Bronchial epithelial cell (primary cell): ENCODE measurements at regions not wholly inside any gene's neighbourhood (a gene's known extent, or its start where the extent isn't known, plus 50 kb on each side); places are given as distances from the start of the nearest gene placed in this dataset.

Experiments
- DNase-seq: peaks from one replicate; pipeline ENCODE4 v3.0.0-alpha.2; 2010; ENCODE audit warnings: low read depth
- FAIRE-seq: peaks from 2 replicates; lab custom pipeline; 2011; peaks lifted over from hg19 to GRCh38; lab: Jason Lieb, UNC
- H3K27me3 ChIP-seq: 2 replicates; pipeline ENCODE4 v1.5.1; 2011; ENCODE audit warnings: low read length; ENCODE audit not compliant: control insufficient read depth, insufficient read depth
- H3K36me3 ChIP-seq: 2 replicates; pipeline ENCODE4 v1.5.1; 2011; ENCODE audit warnings: low read length; ENCODE audit not compliant: control insufficient read depth, insufficient read depth
- H3K4me3 ChIP-seq: 2 replicates; pipeline ENCODE4 v1.5.1; 2011; ENCODE audit warnings: mild to moderate bottlenecking, low read depth, low read length, control low read depth
- CTCF ChIP-seq: IDR thresholded peaks from 2 replicates; pipeline ENCODE4 v1.5.1; 2011; ENCODE audit warnings: mild to moderate bottlenecking, moderate library complexity, low read length, control low read depth, inconsistent platforms; ENCODE audit not compliant: insufficient read depth, severe bottlenecking

GRCh38 chr14:55752580-55753390, 172.8 kb downstream of the KTN1 start:
- FAIRE-seq (peak; percentile 32), DNase-seq (peak; percentile 81)
- Histone ChIP-seq H3K36me3 (no peaks in the 10 kb centered on the region), H3K4me3 (no peak overlapping the region), H3K27me3 (no peaks in the 10 kb centered on the region)
- no peak for TF ChIP-seq CTCF

- FAIRE-seq: peak; percentile 83
- H3K36me3 ChIP-seq: no peaks in the 10 kb centered on the region
- DNase-seq: peak; percentile 58
- H3K4me3 ChIP-seq: no peak overlapping the region
- H3K27me3 ChIP-seq: no peaks in the 10 kb centered on the region
- no peak for TF ChIP-seq CTCF
Measured at GRCh38 chr14:55754471-55754870, 174.5 kb downstream of the KTN1 start.

- DNase-seq: no peak
- TF ChIP-seq CTCF: no peak
- no peaks in the 10 kb centered on the region for H3K36me3 ChIP-seq
- no peaks in the 10 kb centered on the region for H3K27me3 ChIP-seq
- no peak overlapping the region for H3K4me3 ChIP-seq
- no peak for FAIRE-seq
Measured at GRCh38 chr14:55754871-55755270, 174.9 kb downstream of the KTN1 start.

GRCh38 chr14:55756078-55756477, 176.1 kb downstream of the KTN1 start:
- H3K27me3 ChIP-seq: no peaks in the 10 kb centered on the region
- no peak overlapping the region for H3K4me3 ChIP-seq
- FAIRE-seq: no peak
- no peak for DNase-seq
- no peak for TF ChIP-seq CTCF
- H3K36me3 ChIP-seq: no peaks in the 10 kb centered on the region

GRCh38 chr14:55756557-55756956, 176.6 kb downstream of the KTN1 start:
- no peak for TF ChIP-seq CTCF
- Histone ChIP-seq H3K36me3 (no peaks in the 10 kb centered on the region), H3K4me3 (no peak overlapping the region), H3K27me3 (no peaks in the 10 kb centered on the region)
- no peak for FAIRE-seq
- no peak for DNase-seq

- Histone ChIP-seq H3K4me3 (no peak overlapping the region), H3K36me3 (no peaks in the 10 kb centered on the region), H3K27me3 (no peaks in the 10 kb centered on the region)
- FAIRE-seq (no peak), DNase-seq (no peak)
- no peak for TF ChIP-seq CTCF
Measured at GRCh38 chr14:55758796-55759195, 178.8 kb downstream of the KTN1 start.
